HG02678 (cell line): ENCODE measurements at regions not wholly inside any gene's neighbourhood (a gene's known extent, or its start where the extent isn't known, plus 50 kb on each side); places are given as distances from the start of the nearest gene placed in this dataset.
"Not testable (repeated sequence)": the region's sequence is repeated elsewhere in the genome, so short reads cannot be mapped to it uniquely, and the experiment has no call there.

Experiments
- ATAC-seq: cut with Tn5 transposase; IDR thresholded peaks from one replicate; pipeline ENCODE4 v1.9.1; 2021; ENCODE audit warnings: mild to moderate bottlenecking, moderate library complexity; ENCODE audit not compliant: unreplicated experiment

- not testable (repeated sequence) for ATAC-seq
Observed at GRCh38 chr1:25007390-25008191, 77.5 kb upstream of the RUNX3 start.

GRCh38 chr1:25006770-25007169, 76.7 kb upstream of the RUNX3 start:
- no peak for ATAC-seq

- ATAC-seq = no peak
Observed at GRCh38 chr1:25004355-25004754, 74.3 kb upstream of the RUNX3 start.

DNA sequence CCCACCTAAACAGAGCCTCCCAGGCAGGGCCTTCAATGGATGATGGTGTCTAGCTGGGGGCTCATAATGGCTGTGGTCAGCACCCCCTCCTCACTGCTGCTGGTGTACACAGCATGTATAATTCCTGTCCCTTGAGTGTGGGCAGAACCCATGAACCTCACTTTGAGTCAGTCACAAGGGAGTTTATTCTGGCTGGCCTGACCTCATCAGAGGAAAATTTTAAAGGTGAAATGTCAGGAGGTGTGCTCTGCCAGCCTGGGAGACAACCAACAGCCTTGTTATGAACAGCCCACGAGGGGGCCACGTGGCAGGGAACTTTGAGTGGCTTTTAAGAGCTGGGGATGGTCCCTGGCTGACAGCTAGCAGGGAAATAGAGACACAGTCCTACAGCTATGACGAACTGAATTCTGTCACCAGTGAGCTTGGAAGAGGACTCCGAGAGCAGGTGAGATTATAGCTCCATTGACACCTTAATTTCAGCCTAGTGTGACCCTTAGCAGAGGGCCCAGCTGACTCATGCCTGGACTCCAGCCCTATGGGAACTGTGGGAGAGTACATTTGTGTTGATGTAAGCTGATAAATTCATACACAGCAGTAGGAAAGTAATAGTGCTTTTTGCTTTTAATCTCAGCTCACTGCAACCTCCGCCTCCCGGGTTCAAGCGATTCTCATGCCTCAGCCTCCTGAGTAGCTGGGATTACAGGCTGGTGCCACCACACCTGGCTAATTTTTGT, 73.5 kb upstream of the RUNX3 start:
- ATAC-seq = no peak

DNA sequence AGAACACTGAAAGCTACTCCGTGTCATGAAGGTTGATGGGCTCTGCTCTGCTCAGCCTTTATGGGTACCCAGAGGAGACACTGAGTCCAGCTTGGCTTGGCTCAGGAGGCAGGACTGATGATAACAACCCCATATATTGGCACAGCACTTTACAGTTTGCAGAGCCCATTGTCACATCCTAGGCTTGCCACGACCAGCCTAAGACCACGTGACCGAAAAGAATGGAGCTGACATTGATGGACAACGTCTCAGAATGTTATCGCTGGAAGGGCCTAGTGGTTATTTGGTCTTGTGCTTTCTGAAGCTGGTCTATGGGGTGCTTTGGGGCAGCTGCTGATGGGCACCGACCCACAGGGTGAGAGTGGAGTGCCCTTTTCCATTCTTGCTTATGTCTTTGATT, 72.9 kb upstream of the RUNX3 start:
- ATAC-seq = no peak

DNA sequence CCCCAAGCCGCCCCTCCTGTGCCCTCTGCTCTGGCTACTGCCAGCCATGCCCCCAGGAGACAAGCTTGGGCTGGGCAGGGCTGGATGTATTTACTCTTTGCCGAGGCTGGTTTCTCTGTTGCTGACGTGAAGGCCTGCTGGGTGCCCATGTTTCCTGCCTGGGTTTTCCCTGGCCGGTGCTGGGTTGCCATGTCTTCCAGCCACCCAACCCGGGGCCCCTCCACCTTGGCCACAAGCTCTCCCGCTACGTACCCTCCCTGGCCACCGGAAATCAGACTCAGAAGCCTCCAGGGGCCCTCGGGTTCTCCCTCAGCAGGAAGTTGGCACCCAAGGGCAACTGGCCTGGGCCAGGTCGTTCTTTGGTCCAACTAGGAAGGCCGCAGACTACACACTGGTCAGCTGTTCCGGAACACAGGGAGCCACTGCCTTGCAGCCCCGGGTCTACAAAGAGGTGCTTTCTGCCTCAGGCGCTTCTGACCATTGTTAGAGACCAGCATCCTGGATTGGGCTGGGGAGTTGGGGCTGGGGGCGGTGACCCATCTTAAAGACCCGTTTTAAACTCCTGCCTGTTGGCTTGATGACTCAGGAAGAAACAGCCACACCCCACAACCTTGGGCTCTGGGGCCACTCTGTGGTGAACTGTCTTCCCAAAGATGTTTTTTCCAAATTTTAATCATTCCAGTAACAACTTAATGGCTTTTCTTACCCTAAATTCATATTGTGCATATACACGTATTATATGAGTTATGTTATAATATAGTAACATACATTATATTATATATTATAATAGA, 71.2 kb upstream of the RUNX3 start:
- no peak for ATAC-seq

- no peak for ATAC-seq
Observed at GRCh38 chr1:24999906-25000305, 69.8 kb upstream of the RUNX3 start.

GRCh38 chr1:24999426-24999825, 69.3 kb upstream of the RUNX3 start:
- no peak for ATAC-seq

DNA sequence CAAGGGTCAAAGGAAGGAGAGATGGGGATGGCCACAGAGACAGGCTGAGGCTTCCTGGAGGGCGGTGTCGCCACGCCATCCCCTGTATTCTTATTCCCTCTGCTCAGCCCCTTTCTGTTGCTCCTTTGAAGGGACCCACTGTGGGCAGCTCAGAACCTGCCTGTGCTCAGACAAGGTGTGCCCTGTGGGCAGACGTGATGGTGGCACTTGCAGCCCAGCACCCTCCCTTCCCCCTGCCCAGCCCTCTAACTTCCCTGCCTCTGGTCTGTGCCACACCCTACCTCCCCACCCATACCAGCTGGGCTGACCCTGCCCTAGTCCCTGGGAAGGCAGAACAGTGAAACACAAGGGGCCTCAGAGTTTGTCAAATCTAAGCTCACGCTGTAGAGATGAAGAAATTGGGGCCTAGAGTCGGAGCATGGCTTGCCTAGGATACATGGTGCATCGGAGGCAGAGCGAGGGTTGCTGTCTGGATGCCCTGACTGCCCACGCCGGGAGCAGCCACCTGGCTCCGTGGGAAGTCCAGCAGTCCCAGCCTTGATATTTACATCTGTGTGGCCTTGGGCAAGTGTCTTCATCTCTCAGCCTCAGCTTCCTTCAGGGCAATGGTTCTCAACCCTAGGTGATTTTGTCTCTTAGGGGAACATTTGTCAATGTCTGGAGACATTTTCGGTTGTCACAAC, 68.6 kb upstream of the RUNX3 start:
- no peak for ATAC-seq

DNA sequence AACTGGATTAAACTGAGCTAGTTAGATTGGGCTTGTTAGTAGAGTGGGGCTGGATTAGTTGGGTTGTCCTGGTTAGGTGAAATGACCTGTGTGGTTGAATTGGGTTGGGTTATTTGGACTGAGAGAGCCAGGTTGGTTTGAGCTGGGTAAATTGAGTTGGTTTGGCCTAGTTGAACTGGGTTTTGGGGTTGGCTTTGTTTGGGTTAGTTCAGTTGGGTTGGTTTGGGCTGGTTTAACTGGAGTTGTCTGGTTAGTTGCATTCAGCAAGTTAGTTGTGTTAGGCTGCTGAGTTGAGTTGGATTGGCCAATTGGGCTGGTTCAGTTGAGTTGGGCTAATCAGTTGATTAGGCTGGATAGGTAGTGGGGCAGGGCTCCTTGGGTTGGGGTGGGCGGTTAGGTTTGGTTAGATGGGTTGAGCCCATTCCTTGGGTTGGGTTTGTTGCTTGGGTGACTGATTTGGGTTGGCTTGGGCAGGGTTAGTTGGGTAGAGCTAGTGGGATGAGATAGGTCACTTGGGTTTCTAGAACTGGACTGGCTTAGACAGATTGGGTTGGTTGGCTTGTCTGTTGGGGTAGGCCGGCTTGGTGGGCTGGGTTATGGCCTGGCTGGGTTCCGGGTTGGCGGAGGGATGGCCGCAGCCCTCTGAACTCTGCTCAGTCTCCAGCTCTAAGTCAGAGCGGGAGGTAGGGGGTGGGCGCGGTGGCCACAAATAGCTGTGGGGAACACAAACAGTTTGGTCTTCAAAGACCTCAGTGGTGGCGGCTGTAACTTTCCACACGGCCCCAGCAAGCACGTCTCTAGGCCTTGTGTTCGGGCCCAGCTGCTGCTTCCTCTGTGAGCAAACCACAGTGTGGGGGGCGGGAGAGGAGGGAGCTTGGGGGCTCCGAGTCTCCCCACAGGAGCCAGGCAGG, 67.2 kb upstream of the RUNX3 start:
- ATAC-seq = no peak

DNA sequence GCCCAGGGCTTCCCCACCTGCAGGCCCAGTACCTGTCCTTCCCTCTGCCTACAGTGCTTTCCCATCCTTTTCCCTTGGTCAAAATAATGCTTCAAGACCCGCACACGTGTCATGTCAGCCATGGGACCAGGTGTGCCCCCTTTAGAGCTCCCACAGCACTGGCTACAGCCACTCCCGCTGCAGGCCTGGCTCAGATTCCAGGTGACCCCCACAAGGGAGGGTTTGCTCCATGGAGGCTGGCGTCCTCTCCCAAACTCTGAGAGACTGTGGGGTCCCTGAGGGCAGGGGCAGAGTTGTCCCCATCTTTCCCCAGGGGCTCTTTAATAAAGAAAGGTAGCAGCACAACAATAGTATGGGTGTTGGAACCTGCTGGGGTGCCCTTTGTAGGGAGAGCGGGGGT, 66.4 kb upstream of the RUNX3 start:
- ATAC-seq = no peak

- no peak for ATAC-seq
Observed at GRCh38 chr1:24995661-24996060, 65.6 kb upstream of the RUNX3 start.

GRCh38 chr1:24995140-24995539, 65.1 kb upstream of the RUNX3 start:
- no peak for ATAC-seq

- no peak for ATAC-seq
Observed at GRCh38 chr1:24993871-24994580, 64.0 kb upstream of the RUNX3 start.

DNA sequence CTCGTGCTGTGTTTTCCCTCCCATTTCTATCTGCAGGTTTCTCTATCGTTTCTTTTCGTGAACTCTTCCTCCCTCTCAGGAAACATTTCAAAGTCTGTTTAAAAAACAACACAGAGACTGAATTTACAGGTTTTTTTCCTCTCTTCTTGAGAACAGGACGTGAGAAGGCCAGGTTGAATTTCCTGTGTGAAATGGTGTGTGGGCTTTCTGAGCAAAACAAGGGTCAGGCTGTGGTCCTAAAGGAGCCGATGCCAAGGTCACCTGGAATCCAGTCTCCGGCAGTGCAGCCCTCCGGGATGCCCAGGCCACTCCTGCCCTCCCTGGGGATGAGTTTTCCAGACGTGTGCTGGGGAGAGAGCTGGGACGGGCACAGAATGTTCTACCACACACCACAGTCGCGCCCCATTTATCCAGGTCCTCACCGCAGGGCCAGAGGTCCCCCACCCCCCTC, 62.7 kb upstream of the RUNX3 start:
- no peak for ATAC-seq

DNA sequence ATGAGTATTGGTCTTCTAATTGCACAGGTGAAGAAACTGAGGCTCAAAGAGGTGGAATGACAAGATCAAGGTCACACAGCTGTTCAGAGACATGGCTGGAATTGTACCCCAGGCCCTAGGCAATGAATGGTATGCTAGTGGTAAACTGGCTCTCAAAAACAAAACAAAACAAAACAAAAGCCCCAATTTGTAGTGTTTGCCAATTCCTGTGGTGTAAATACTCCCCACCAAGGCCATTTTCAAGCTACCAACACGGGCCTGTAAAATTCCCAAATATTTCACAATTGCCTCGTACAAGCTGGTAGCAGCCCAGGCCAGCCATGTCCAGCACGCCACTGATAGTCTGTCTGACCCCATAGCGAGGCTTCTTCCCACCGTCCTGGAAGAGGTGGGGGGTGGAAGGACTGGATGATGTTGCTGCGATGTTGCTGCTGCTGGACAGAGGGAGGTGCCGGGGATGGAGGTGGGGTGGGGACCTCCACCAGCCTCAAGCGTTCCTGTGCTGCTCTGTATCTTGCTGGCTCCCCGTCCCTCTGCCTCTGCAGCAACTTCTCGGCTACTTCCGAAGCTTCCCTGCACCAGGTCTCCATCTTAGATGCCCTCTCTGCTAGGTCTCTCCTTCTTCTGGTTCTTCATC, 62.2 kb upstream of the RUNX3 start:
- no peak for ATAC-seq

DNA sequence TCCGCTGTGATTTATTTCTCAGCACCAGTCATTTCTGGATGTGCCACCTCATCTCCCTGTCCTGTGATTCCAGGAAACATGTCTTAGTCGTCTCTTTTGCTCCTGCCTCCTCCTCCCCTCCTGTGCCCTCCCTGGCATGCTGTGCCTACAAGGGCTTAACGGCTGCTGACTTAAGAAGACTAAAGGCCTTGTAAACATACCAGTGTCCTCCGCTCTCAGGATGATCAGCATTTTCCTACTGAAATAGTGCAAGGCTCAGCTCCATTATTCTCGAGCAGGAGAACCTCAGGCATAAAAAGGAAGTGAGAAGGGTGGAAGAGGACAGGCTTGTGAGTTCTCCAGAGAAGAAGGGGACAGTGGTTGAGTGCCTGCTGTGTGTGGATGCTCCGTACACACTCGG, 61.6 kb upstream of the RUNX3 start:
- no peak for ATAC-seq

DNA sequence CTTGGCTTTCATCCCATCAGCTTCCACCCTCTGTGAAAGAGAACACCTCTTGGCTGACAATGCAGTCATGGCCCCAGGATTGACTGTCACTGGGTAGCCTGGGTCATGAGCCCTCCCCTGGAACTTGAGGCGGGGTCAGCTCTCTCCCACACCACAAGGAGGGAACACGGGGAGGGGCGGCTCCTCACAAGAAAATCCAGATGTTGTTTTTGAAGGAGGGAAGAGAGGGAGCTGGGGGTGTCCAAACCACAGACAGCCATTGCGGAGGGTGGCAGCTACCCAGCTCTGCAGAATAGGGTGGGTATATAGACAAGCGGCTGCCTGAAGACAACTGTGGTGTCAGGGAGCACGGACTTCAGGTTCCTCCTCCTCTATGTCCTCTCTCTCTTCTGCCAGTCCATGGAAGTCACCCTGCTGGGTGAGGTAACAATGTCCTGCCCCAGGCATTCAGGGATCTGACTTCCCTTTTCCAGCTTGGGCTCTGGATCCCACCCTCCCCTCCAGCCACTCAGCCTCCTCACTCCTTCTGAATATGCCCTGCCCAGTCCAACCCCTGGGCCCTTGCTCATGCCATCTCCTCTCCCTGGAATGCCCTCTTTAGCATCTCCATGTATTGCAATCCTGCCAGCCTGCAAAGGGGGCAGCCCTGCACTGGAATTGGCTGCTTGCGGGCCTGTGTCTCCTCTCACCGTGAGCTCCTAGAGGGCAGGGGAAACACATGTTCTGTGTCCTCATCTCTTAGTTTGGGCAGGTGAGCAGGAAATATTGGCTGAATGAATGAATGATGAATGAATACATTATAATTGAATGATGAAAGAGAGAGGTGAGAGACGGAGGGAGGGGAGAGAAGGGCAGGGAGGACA, 60.9 kb upstream of the RUNX3 start:
- no peak for ATAC-seq
